HL-60 (cell line): ENCODE measurements at regions not wholly inside any gene's neighbourhood (a gene's known extent, or its start where the extent isn't known, plus 50 kb on each side); places are given as distances from the start of the nearest gene placed in this dataset.

Source experiments
- DNase-seq, 2 experiments: peaks; one replicate each; pipeline ENCODE4 v3.0.0-alpha.2; 2010 to 2020; ENCODE audit warnings: low read depth in 1 of 2, low spot score in 1 of 2
- H3K27ac ChIP-seq: fragments of 250-450 bp; sonication (Bioruptor Pico); replicated peaks from 2 replicates; pipeline ENCODE4 v1.5.1; 2020; ENCODE audit warnings: mild to moderate bottlenecking, moderate library complexity
- H3K27me3 ChIP-seq: fragments of 250-450 bp; sonication (Bioruptor Pico); 2 replicates; pipeline ENCODE4 v1.5.1; 2021; ENCODE audit warnings: mild to moderate bottlenecking, moderate library complexity; ENCODE audit not compliant: insufficient read depth, poor library complexity, severe bottlenecking
- H3K4me3 ChIP-seq: replicated peaks from 2 replicates; pipeline ENCODE4 v1.5.1; 2011; ENCODE audit warnings: mild to moderate bottlenecking, control low read depth, low read length; ENCODE audit not compliant: insufficient read depth
- CTCF ChIP-seq: IDR thresholded peaks from one replicate; pipeline ENCODE4 v1.5.1; 2011; ENCODE audit warnings: low read length, control low read depth, inconsistent platforms; ENCODE audit not compliant: insufficient read depth
- GABPA ChIP-seq: IDR thresholded peaks from 2 replicates; pipeline ENCODE4 v1.6.1; 2012; ENCODE audit warnings: low read depth
- POLR2AphosphoS5 ChIP-seq: IDR thresholded peaks from 2 replicates; pipeline ENCODE4 v1.6.1; 2012; ENCODE audit warnings: low read depth
- REST ChIP-seq: IDR thresholded peaks from 2 replicates; pipeline ENCODE4 v1.6.1; 2012; ENCODE audit warnings: low read depth; ENCODE audit not compliant: insufficient replicate concordance
- SPI1 ChIP-seq: IDR thresholded peaks from 2 replicates; pipeline ENCODE4 v1.6.1; 2012; ENCODE audit warnings: low read depth, mild to moderate bottlenecking, borderline replicate concordance

- H3K4me3 ChIP-seq = no peak overlapping the region
- H3K27ac ChIP-seq = no peak overlapping the region
- no peak for DNase-seq
- TF ChIP-seq CTCF = no peak
- TF ChIP-seq REST = no peak
- no peak for TF ChIP-seq GABPA
- TF ChIP-seq POLR2AphosphoS5 = no peak
- no peak for TF ChIP-seq SPI1
- no peaks in the 10 kb centered on the region for H3K27me3 ChIP-seq
These were observed 175.8 kb downstream of the CBLN2 start for GRCh38 chr18:72368308-72368707.

GRCh38 chr18:72360634-72361033 lies 183.5 kb downstream of the CBLN2 start:
- H3K27me3 ChIP-seq = no peaks in the 10 kb centered on the region
- no peak for DNase-seq
- H3K4me3 ChIP-seq = no peak overlapping the region
- no peak overlapping the region for H3K27ac ChIP-seq
- TF ChIP-seq SPI1 = no peak
- TF ChIP-seq REST = no peak
- no peak for TF ChIP-seq GABPA
- TF ChIP-seq POLR2AphosphoS5 = no peak
- no peak for TF ChIP-seq CTCF

GRCh38 chr18:72342933-72343332 lies 201.2 kb downstream of the CBLN2 start:
- TF ChIP-seq POLR2AphosphoS5 = no peak
- no peak for TF ChIP-seq CTCF
- no peak for TF ChIP-seq SPI1
- TF ChIP-seq GABPA = no peak
- TF ChIP-seq REST = no peak
- Histone ChIP-seq H3K4me3 (no peak overlapping the region), H3K27me3 (no peaks in the 10 kb centered on the region), H3K27ac (no peak overlapping the region)
- no peak for DNase-seq
